ENCODE measurements at regions not wholly inside any gene's neighbourhood (a gene's known extent, or its start where the extent isn't known, plus 50 kb on each side); places are given as distances from the start of the nearest gene placed in this dataset.

- TF ChIP-seq CTCF (IDR thresholded peaks at IDR 0.05; ENCODE audit: low read length) (no peak), EZH2 (IDR thresholded peaks at IDR 0.05; ENCODE audit: borderline replicate concordance, low read length) (no peak)
Observed at GRCh38 chrX:8310409-8310808, 139.3 kb upstream of the VCX2 start.
